SU-DHL-6 (cell line): ENCODE measurements at regions not wholly inside any gene's neighbourhood (a gene's known extent, or its start where the extent isn't known, plus 50 kb on each side); places are given as distances from the start of the nearest gene placed in this dataset.

Experiments used
- H2AFZ ChIP-seq: fragments of 200-600 bp; sonication (generic); 2 replicates; pipeline ENCODE4 v1.6.1; 2014; ENCODE audit warnings: low read depth, mild to moderate bottlenecking, moderate library complexity, mixed read lengths, antibody characterized with exemption, low read length; ENCODE audit not compliant: severe bottlenecking
- H3F3A ChIP-seq: fragments of 200-600 bp; shearing (Covaris generic); 2 replicates; pipeline ENCODE4 v1.6.0; 2016; ENCODE audit warnings: antibody characterized with exemption, mild to moderate bottlenecking; ENCODE audit not compliant: insufficient read depth
- H3K27ac ChIP-seq: fragments of 200-600 bp; sonication (generic); 2 replicates; pipeline ENCODE4 v1.5.1; 2016; ENCODE audit warnings: low read depth, mild to moderate bottlenecking, low read length, moderate library complexity, mixed read lengths
- H3K27me3 ChIP-seq: fragments of 200-600 bp; sonication (generic), shearing (Covaris generic); 2 replicates; pipeline ENCODE4 v1.6.0; 2014; ENCODE audit warnings: mild to moderate bottlenecking, low read length
- H3K36me3 ChIP-seq: fragments of 200-600 bp; sonication (generic); 2 replicates; pipeline ENCODE4 v1.6.1; 2014; ENCODE audit warnings: mild to moderate bottlenecking, low read length, mixed read lengths
- H3K4me2 ChIP-seq: fragments of 300-600, 200-600 bp; shearing (Covaris generic), sonication (generic); 2 replicates; pipeline ENCODE4 v1.6.0; 2014; ENCODE audit warnings: low read length, low read depth, mild to moderate bottlenecking; ENCODE audit not compliant: poor library complexity, severe bottlenecking
- H3K4me3 ChIP-seq: fragments of 200-600 bp; sonication (generic); 2 replicates; pipeline ENCODE4 v1.5.1; 2014; ENCODE audit warnings: antibody characterized with exemption, low read length, mild to moderate bottlenecking, mixed read lengths; ENCODE audit not compliant: insufficient read depth, poor library complexity, severe bottlenecking
- H3K79me2 ChIP-seq: fragments of 200-600 bp; sonication (generic); 2 replicates; pipeline ENCODE4 v1.6.1; 2014; ENCODE audit warnings: mild to moderate bottlenecking, low read length, moderate library complexity; ENCODE audit not compliant: insufficient read depth
- H3K9ac ChIP-seq: fragments of 200-600 bp; sonication (generic); 2 replicates; pipeline ENCODE4 v1.7.0; 2014; ENCODE audit warnings: mild to moderate bottlenecking, low read length
- H3K9me2 ChIP-seq: fragments of 200-600 bp; sonication (generic); replicated peaks from 2 replicates; pipeline ENCODE4 v1.6.1; 2014; ENCODE audit warnings: low read length; ENCODE audit not compliant: insufficient read depth
- H3K9me3 ChIP-seq: fragments of 200-600 bp; sonication (generic); 2 replicates; pipeline ENCODE4 v1.6.1; 2014; ENCODE audit warnings: low read length, mixed read lengths; ENCODE audit not compliant: insufficient read depth
- H4K20me1 ChIP-seq: fragments of 200-600 bp; sonication (generic); 2 replicates; pipeline ENCODE4 v1.6.1; 2014; ENCODE audit warnings: low read depth, mild to moderate bottlenecking, antibody characterized with exemption, low read length, moderate library complexity, mixed read lengths
- EZH2phosphoT487 ChIP-seq: fragments of 200-600 bp; sonication (generic), shearing (Covaris generic); conservative IDR thresholded peaks from 2 replicates; pipeline ENCODE4 v1.6.1; 2018; ENCODE audit warnings: mild to moderate bottlenecking, antibody characterized with exemption, low read length, moderate library complexity, mixed read lengths
- TF ChIP-seq, protein P1 (sequence below): fragments of 200-600 bp; sonication (generic); IDR thresholded peaks from one replicate; pipeline ENCODE4 v1.5.1; 2017; ENCODE audit warnings: antibody characterized with exemption, mild to moderate bottlenecking, low read length, moderate library complexity; ENCODE audit not compliant: insufficient read depth, poor library complexity, severe bottlenecking

GRCh38 chr7:110187877-110188554 is 902.9 kb upstream of the LRRN3 start:
- TF ChIP-seq, protein P1, sequence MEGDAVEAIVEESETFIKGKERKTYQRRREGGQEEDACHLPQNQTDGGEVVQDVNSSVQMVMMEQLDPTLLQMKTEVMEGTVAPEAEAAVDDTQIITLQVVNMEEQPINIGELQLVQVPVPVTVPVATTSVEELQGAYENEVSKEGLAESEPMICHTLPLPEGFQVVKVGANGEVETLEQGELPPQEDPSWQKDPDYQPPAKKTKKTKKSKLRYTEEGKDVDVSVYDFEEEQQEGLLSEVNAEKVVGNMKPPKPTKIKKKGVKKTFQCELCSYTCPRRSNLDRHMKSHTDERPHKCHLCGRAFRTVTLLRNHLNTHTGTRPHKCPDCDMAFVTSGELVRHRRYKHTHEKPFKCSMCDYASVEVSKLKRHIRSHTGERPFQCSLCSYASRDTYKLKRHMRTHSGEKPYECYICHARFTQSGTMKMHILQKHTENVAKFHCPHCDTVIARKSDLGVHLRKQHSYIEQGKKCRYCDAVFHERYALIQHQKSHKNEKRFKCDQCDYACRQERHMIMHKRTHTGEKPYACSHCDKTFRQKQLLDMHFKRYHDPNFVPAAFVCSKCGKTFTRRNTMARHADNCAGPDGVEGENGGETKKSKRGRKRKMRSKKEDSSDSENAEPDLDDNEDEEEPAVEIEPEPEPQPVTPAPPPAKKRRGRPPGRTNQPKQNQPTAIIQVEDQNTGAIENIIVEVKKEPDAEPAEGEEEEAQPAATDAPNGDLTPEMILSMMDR: no peak
- no peak for TF ChIP-seq EZH2phosphoT487
- H3K27ac ChIP-seq: no peak overlapping the region

GRCh38 chr7:110204527-110204926 is 886.4 kb upstream of the LRRN3 start:
- H3K4me3 ChIP-seq: no peak overlapping the region
- no peak overlapping the region for H2AFZ ChIP-seq
- H3K27me3 ChIP-seq: no peaks in the 10 kb centered on the region
- no peak for TF ChIP-seq EZH2phosphoT487
- TF ChIP-seq, protein P1: no peak
- no peaks in the 10 kb centered on the region for H3F3A ChIP-seq
- H3K79me2 ChIP-seq: no peaks in the 10 kb centered on the region
- no peak overlapping the region for H3K4me2 ChIP-seq
- no peaks in the 10 kb centered on the region for H3K9me2 ChIP-seq
- no peak overlapping the region for H3K27ac ChIP-seq
- H3K9ac ChIP-seq: no peak overlapping the region
- no peaks in the 10 kb centered on the region for H3K9me3 ChIP-seq
- no peaks in the 10 kb centered on the region for H4K20me1 ChIP-seq
- no peaks in the 10 kb centered on the region for H3K36me3 ChIP-seq

More at GRCh38 chr7:110187877-110188554, 902.9 kb upstream of the LRRN3 start:
- no peaks in the 10 kb centered on the region for H3F3A ChIP-seq
- H3K79me2 ChIP-seq: no peaks in the 10 kb centered on the region
- no peaks in the 10 kb centered on the region for H3K9me3 ChIP-seq
- H3K36me3 ChIP-seq: no peaks in the 10 kb centered on the region
- no peak overlapping the region for H3K4me2 ChIP-seq
- H3K9ac ChIP-seq: no peak overlapping the region
- no peaks in the 10 kb centered on the region for H4K20me1 ChIP-seq
- H2AFZ ChIP-seq: no peak overlapping the region
- H3K9me2 ChIP-seq: no peaks in the 10 kb centered on the region
- no peaks in the 10 kb centered on the region for H3K27me3 ChIP-seq
- no peak overlapping the region for H3K4me3 ChIP-seq

- Histone ChIP-seq H3K4me2 (no peak overlapping the region), H3K9me2 (no peaks in the 10 kb centered on the region), H3K4me3 (no peak overlapping the region), H3K9me3 (no peaks in the 10 kb centered on the region), H3K36me3 (no peaks in the 10 kb centered on the region), H3K9ac (no peak overlapping the region), H3K27me3 (no peaks in the 10 kb centered on the region), H3F3A (no peaks in the 10 kb centered on the region), H3K79me2 (no peaks in the 10 kb centered on the region), H2AFZ (no peak overlapping the region), H4K20me1 (no peaks in the 10 kb centered on the region), H3K27ac (no peak overlapping the region)
- TF ChIP-seq, protein P1: no peak
- TF ChIP-seq EZH2phosphoT487: no peak
Observed at GRCh38 chr7:110205899-110206298, 885.0 kb upstream of the LRRN3 start.
